ENCODE measurements at regions not wholly inside any gene's neighbourhood (a gene's known extent, or its start where the extent isn't known, plus 50 kb on each side); places are given as distances from the start of the nearest gene placed in this dataset.

GRCh38 chr9:38194870-38195269 is 125.8 kb upstream of the SHB start:
- no peaks in the 10 kb centered on the region for H3K36me3 ChIP-seq (ENCODE audit: low read depth, low read length)
- no peaks in the 10 kb centered on the region for H3F3A ChIP-seq (ENCODE audit: low read length, unreplicated experiment)
- no peak overlapping the region for H3K4me3 ChIP-seq (ENCODE audit: low read length)
- CTCF ChIA-PET = no interaction called here
- intact Hi-C loops (cut with micrococcal nuclease) = no loop called here
- no peaks in the 10 kb centered on the region for H3K9me2 ChIP-seq (replicated peaks; ENCODE audit: low read length)
- H3K4me1 ChIP-seq (ENCODE audit: insufficient read depth, low read length) = no peaks in the 10 kb centered on the region
- DNase-seq (no peak), ATAC-seq (no peak)
- H3K9ac ChIP-seq (ENCODE audit: low read length) = no peak overlapping the region
- H3K4me2 ChIP-seq (ENCODE audit: low read length) = no peak overlapping the region
- H3K9me3 ChIP-seq (ENCODE audit: low read length) = no peaks in the 10 kb centered on the region
- H3K27me3 ChIP-seq (ENCODE audit: low read length) = no peaks in the 10 kb centered on the region
- H4K20me1 ChIP-seq (ENCODE audit: low read length) = no peaks in the 10 kb centered on the region
- no peak overlapping the region for H2AFZ ChIP-seq (ENCODE audit: low read length)
- no peak overlapping the region for H3K27ac ChIP-seq (ENCODE audit: low read length)
- no peak for TF ChIP-seq CTCF (conservative IDR thresholded peaks at IDR 0.05; ENCODE audit: low read depth, low read length)
- TF ChIP-seq EZH2 (IDR thresholded peaks at IDR 0.05; ENCODE audit: low read length, unreplicated experiment) = no peak
- no peak for TF ChIP-seq EZH2phosphoT487 (IDR thresholded peaks at IDR 0.05; ENCODE audit: borderline replicate concordance, low read length)
- no TSS peak for BruUV-seq (replicated peaks)
- H3K79me2 ChIP-seq (ENCODE audit: low read length) = no peaks in the 10 kb centered on the region
- POLR2A ChIA-PET (ENCODE audit: unreplicated experiment) = no interaction called here

- H3K9me3 ChIP-seq (ENCODE audit: low read length) = no peaks in the 10 kb centered on the region
- DNase-seq = no peak
- H3K9me2 ChIP-seq (replicated peaks; ENCODE audit: low read length) = no peaks in the 10 kb centered on the region
- TF ChIP-seq EZH2 (IDR thresholded peaks at IDR 0.05; ENCODE audit: low read length, unreplicated experiment) = no peak
- no peak for TF ChIP-seq EZH2phosphoT487 (IDR thresholded peaks at IDR 0.05; ENCODE audit: borderline replicate concordance, low read length)
- TF ChIP-seq CTCF (conservative IDR thresholded peaks at IDR 0.05; ENCODE audit: low read depth, low read length) = no peak
- H3K4me1 ChIP-seq (ENCODE audit: insufficient read depth, low read length) = no peaks in the 10 kb centered on the region
- no TSS peak for BruUV-seq (replicated peaks)
- CTCF ChIA-PET = no interaction called here
- H3F3A ChIP-seq (ENCODE audit: low read length, unreplicated experiment) = no peaks in the 10 kb centered on the region
- H4K20me1 ChIP-seq (ENCODE audit: low read length) = no peaks in the 10 kb centered on the region
- no peaks in the 10 kb centered on the region for H3K36me3 ChIP-seq (ENCODE audit: low read depth, low read length)
- H3K4me2 ChIP-seq (ENCODE audit: low read length) = no peak overlapping the region
- ATAC-seq = no peak
- intact Hi-C loops (cut with micrococcal nuclease) = no loop called here
- POLR2A ChIA-PET (ENCODE audit: unreplicated experiment) = no interaction called here
- no peak overlapping the region for H3K9ac ChIP-seq (ENCODE audit: low read length)
- no peak overlapping the region for H2AFZ ChIP-seq (ENCODE audit: low read length)
- H3K4me3 ChIP-seq (ENCODE audit: low read length) = no peak overlapping the region
- H3K27me3 ChIP-seq (ENCODE audit: low read length) = no peaks in the 10 kb centered on the region
- H3K27ac ChIP-seq (ENCODE audit: low read length) = no peak overlapping the region
- H3K79me2 ChIP-seq (ENCODE audit: low read length) = no peaks in the 10 kb centered on the region
Measured at GRCh38 chr9:38192731-38193265, 123.8 kb upstream of the SHB start.

- H3K9me3 ChIP-seq (ENCODE audit: low read length) = no peaks in the 10 kb centered on the region
- DNase-seq = peak; percentile 62
- no peaks in the 10 kb centered on the region for H3K27me3 ChIP-seq (ENCODE audit: low read length)
- H3K9me2 ChIP-seq (replicated peaks; ENCODE audit: low read length) = no peaks in the 10 kb centered on the region
- ATAC-seq = peak; percentile 37; the same call in 1 of the 2 replicates
- H3K36me3 ChIP-seq (ENCODE audit: low read depth, low read length) = no peaks in the 10 kb centered on the region
- H3K4me2 ChIP-seq (ENCODE audit: low read length) = no peak overlapping the region
- no peaks in the 10 kb centered on the region for H3F3A ChIP-seq (ENCODE audit: low read length, unreplicated experiment)
- peak overlapping the region; percentile 32; the same call in 1 of the 2 replicates for H3K27ac ChIP-seq (ENCODE audit: low read length)
- H2AFZ ChIP-seq (ENCODE audit: low read length) = no peak overlapping the region
- BruUV-seq (replicated peaks) = no TSS peak
- no peaks in the 10 kb centered on the region for H4K20me1 ChIP-seq (ENCODE audit: low read length)
- peaks cover 18% of the 10 kb centered on the region for H3K4me1 ChIP-seq (ENCODE audit: insufficient read depth, low read length)
- intact Hi-C loops (cut with micrococcal nuclease) = no loop called here
- CTCF ChIA-PET = no interaction called here
- H3K9ac ChIP-seq (ENCODE audit: low read length) = no peak overlapping the region
- POLR2A ChIA-PET (ENCODE audit: unreplicated experiment) = no interaction called here
- H3K79me2 ChIP-seq (ENCODE audit: low read length) = no peaks in the 10 kb centered on the region
- TF ChIP-seq EZH2 (IDR thresholded peaks at IDR 0.05; ENCODE audit: low read length, unreplicated experiment) (no peak), CTCF (conservative IDR thresholded peaks at IDR 0.05; ENCODE audit: low read depth, low read length) (no peak), EZH2phosphoT487 (IDR thresholded peaks at IDR 0.05; ENCODE audit: borderline replicate concordance, low read length) (no peak)
- H3K4me3 ChIP-seq (ENCODE audit: low read length) = no peak overlapping the region
Measured at GRCh38 chr9:38186404-38187115, 117.5 kb upstream of the SHB start.

All from PC-3 (cell line).